Caco-2 (cell line): ENCODE measurements at regions not wholly inside any gene's neighbourhood (a gene's known extent, or its start where the extent isn't known, plus 50 kb on each side); places are given as distances from the start of the nearest gene placed in this dataset.

Experiments
- BruUV-seq: library from RNA; stranded (reverse); fragments of 400-500 nt; replicated peaks from 2 replicates; lab custom pipeline; 2021; lab: Mats Ljungman, UMichigan
- CTCF ChIA-PET: fragments of 300-600 bp; sonication (Branson Sonifier 250); formaldehyde crosslinking; loops from one replicate; lab custom pipeline; 2022; ENCODE audit warnings: antibody characterized with exemption; lab: Charles Lee
- POLR2A ChIA-PET: fragments of 300-600 bp; sonication (Branson Sonifier 250); formaldehyde crosslinking; loops from one replicate; lab custom pipeline; 2022; ENCODE audit warnings: antibody characterized with exemption; lab: Charles Lee
- DNase-seq, 2 experiments: peaks; one replicate each; pipeline versions ENCODE4 v3.0.0 to v3.0.0-alpha.2; 2020 to 2022
- H3K27me3 ChIP-seq: replicated peaks from 2 replicates; pipeline ENCODE4 v1.6.0; 2011; ENCODE audit warnings: low read length; ENCODE audit not compliant: control insufficient read depth, insufficient read depth
- H3K36me3 ChIP-seq: 2 replicates; pipeline ENCODE4 v1.5.1; 2011; ENCODE audit warnings: low read length; ENCODE audit not compliant: control insufficient read depth, insufficient read depth
- H3K4me1 ChIP-seq: fragments of 250-450 bp; sonication (Bioruptor Pico); 2 replicates; pipeline ENCODE4 v1.5.1; 2020; ENCODE audit warnings: mild to moderate bottlenecking
- H3K4me3 ChIP-seq: 2 replicates; pipeline ENCODE4 v1.5.1; 2011; ENCODE audit warnings: low read depth, mild to moderate bottlenecking, control low read depth, low read length
- H3K9me3 ChIP-seq: fragments of 250-450 bp; sonication (Bioruptor Pico); 2 replicates; pipeline ENCODE4 v1.5.1; 2020; ENCODE audit warnings: mild to moderate bottlenecking, moderate library complexity
- H3K27ac Mint-ChIP-seq: one replicate; pipeline ENCODE4 v1.8.0; 2022; ENCODE audit warnings: mixed read lengths; ENCODE audit not compliant: unreplicated experiment
- H3K27me3 Mint-ChIP-seq: one replicate; pipeline ENCODE4 v1.8.0; 2022; ENCODE audit warnings: mixed read lengths; ENCODE audit not compliant: insufficient read depth, unreplicated experiment
- H3K36me3 Mint-ChIP-seq: one replicate; pipeline ENCODE4 v1.8.0; 2022; ENCODE audit warnings: mild to moderate bottlenecking, mixed read lengths; ENCODE audit not compliant: insufficient read depth, unreplicated experiment
- H3K4me1 Mint-ChIP-seq: one replicate; pipeline ENCODE4 v1.8.0; 2022; ENCODE audit warnings: low read depth, mixed read lengths; ENCODE audit not compliant: unreplicated experiment
- H3K4me3 Mint-ChIP-seq: one replicate; pipeline ENCODE4 v1.8.0; 2022; ENCODE audit warnings: mild to moderate bottlenecking, moderate library complexity, mixed read lengths; ENCODE audit not compliant: unreplicated experiment
- H3K9me3 Mint-ChIP-seq: one replicate; pipeline ENCODE4 v1.8.0; 2022; ENCODE audit warnings: mixed read lengths; ENCODE audit not compliant: unreplicated experiment
- CTCF ChIP-seq, 2 experiments: fragments of 200-600 bp in 1 of 2; IDR thresholded peaks; 1 replicate in 1 of 2; 2 replicates in 1 of 2; pipeline versions ENCODE4 v1.5.1 to v1.8.0; 2011 to 2022; ENCODE audit warnings: antibody characterized with exemption in 1 of 2, control low read depth in 1 of 2, inconsistent platforms in 1 of 2, low read depth in 1 of 2, low read length in 1 of 2, mild to moderate bottlenecking in 1 of 2, moderate library complexity in 1 of 2; ENCODE audit not compliant: insufficient read depth in 1 of 2, severe bottlenecking in 1 of 2, unreplicated experiment in 1 of 2
- intact Hi-C: fragments of 100-400 bp; cut with micrococcal nuclease; formaldehyde crosslinking; loops from one replicate; pipeline ENCODE4 v1.10.0; 2022; ENCODE audit not compliant: unreplicated experiment

- peak; percentile 6 to 32 for TF ChIP-seq CTCF (IDR thresholded peaks at IDR 0.05; ENCODE audit: insufficient read depth in 1 of 2, low read depth in 1 of 2, low read length in 1 of 2, severe bottlenecking in 1 of 2, unreplicated experiment in 1 of 2)
- Histone ChIP-seq H3K36me3 (no peaks in the 10 kb centered on the region), H3K4me3 (no peak overlapping the region), H3K9me3 (no peaks in the 10 kb centered on the region), H3K4me1 (no peaks in the 10 kb centered on the region), H3K27me3 (no peaks in the 10 kb centered on the region)
- no peaks in the 10 kb centered on the region for H3K36me3 Mint-ChIP-seq
- BruUV-seq: no TSS peak
- POLR2A ChIA-PET: no interaction called here
- H3K4me3 Mint-ChIP-seq: no peak overlapping the region
- no peak for DNase-seq
- no peaks in the 10 kb centered on the region for H3K4me1 Mint-ChIP-seq
- CTCF ChIA-PET: no interaction called here
- H3K9me3 Mint-ChIP-seq: no peaks in the 10 kb centered on the region
- no peak overlapping the region for H3K27ac Mint-ChIP-seq
- H3K27me3 Mint-ChIP-seq: no peaks in the 10 kb centered on the region
- intact Hi-C loops: loop anchor here (10.0 kb wide), 1 partner anchor 100 kb away; the partner anchor contains the start of gene CCSER1
Observed at GRCh38 chr4:90025248-90025647, 101.9 kb upstream of the CCSER1 start.

- no peaks in the 10 kb centered on the region for H3K36me3 ChIP-seq
- Mint-ChIP-seq H3K27ac (no peak overlapping the region), H3K4me1 (no peaks in the 10 kb centered on the region), H3K4me3 (no peak overlapping the region), H3K27me3 (no peaks in the 10 kb centered on the region), H3K9me3 (no peaks in the 10 kb centered on the region), H3K36me3 (no peaks in the 10 kb centered on the region)
- no TSS peak for BruUV-seq
- POLR2A ChIA-PET: no interaction called here
- CTCF ChIA-PET: no interaction called here
- intact Hi-C loops: loop anchor here (10.0 kb wide), 1 partner anchor 97 kb away; the partner anchor contains the start of gene CCSER1
- DNase-seq: no peak
- TF ChIP-seq CTCF (IDR thresholded peaks at IDR 0.05; ENCODE audit: insufficient read depth in 1 of 2, low read depth in 1 of 2, low read length in 1 of 2, severe bottlenecking in 1 of 2, unreplicated experiment in 1 of 2): no peak
- no peaks in the 10 kb centered on the region for H3K27me3 ChIP-seq
- H3K4me1 ChIP-seq: no peaks in the 10 kb centered on the region
- no peaks in the 10 kb centered on the region for H3K9me3 ChIP-seq
- H3K4me3 ChIP-seq: no peak overlapping the region
Observed at GRCh38 chr4:90027565-90027964, 99.6 kb upstream of the CCSER1 start.

- ChIA-PET CTCF (no interaction called here), POLR2A (no interaction called here)
- no peaks in the 10 kb centered on the region for H3K27me3 Mint-ChIP-seq
- no peaks in the 10 kb centered on the region for H3K36me3 Mint-ChIP-seq
- H3K4me3 ChIP-seq: no peak overlapping the region
- no peak for DNase-seq
- no peaks in the 10 kb centered on the region for H3K4me1 ChIP-seq
- H3K9me3 ChIP-seq: no peaks in the 10 kb centered on the region
- no peaks in the 10 kb centered on the region for H3K9me3 Mint-ChIP-seq
- BruUV-seq: no TSS peak
- H3K36me3 ChIP-seq: no peaks in the 10 kb centered on the region
- H3K4me3 Mint-ChIP-seq: no peak overlapping the region
- no peaks in the 10 kb centered on the region for H3K4me1 Mint-ChIP-seq
- intact Hi-C loops: loop anchor here (10.0 kb wide), 1 partner anchor 96 kb away; the partner anchor contains the start of gene CCSER1
- TF ChIP-seq CTCF (IDR thresholded peaks at IDR 0.05; ENCODE audit: insufficient read depth in 1 of 2, low read depth in 1 of 2, low read length in 1 of 2, severe bottlenecking in 1 of 2, unreplicated experiment in 1 of 2): no peak
- H3K27me3 ChIP-seq: no peaks in the 10 kb centered on the region
- no peak overlapping the region for H3K27ac Mint-ChIP-seq
Observed at GRCh38 chr4:90028460-90028859, 98.7 kb upstream of the CCSER1 start.
